NOMO-1 (cell line): ENCODE measurements at regions not wholly inside any gene's neighbourhood (a gene's known extent, or its start where the extent isn't known, plus 50 kb on each side); places are given as distances from the start of the nearest gene placed in this dataset.
"Not testable (repeated sequence)": the region's sequence is repeated elsewhere in the genome, so short reads cannot be mapped to it uniquely, and the experiment has no call there.

ENCODE experiments used
- DNase-seq, 2 experiments: peaks; one replicate each; lab custom pipeline; 2025; ENCODE audit not compliant: unreplicated experiment in 2 of 2; lab: John Stamatoyannopoulos, UW

DNA sequence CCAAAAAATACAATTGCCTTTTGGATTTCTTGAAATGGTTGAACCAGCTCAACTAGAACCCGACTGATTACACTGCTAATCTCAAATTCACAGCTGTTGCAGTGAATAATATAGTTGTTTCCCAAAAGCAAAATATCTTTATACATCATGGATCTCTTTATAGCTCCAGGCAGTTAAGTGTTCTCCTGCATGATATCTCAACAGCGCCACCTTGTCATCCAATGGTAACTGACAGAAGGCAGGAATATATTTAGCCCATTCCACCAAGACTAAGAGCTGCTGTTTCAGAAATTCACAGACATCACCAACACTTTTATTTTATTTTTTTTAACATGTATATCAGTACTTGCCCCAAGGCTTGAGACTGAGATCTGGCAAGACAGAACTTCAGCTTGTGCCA lies 1141.0 kb upstream of the PRR20A start:
- DNase-seq: no peak

DNA sequence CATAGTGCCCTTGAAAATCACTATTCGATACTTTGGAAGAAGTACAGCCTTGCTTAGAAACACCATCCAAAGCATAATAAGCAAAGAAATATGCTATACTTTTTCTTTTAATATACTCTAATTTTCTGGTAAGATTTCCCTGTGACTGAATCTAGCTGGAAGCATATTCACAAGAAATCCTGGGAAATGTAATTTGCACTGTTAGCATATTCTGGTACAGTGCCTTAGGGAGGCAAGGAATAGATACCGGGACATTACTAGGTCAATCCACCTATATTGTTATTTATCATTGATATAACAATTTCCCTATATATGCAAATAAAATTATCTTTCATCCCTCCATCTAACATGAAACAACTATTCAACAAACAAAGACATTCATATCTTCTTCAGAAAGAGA lies 1131.3 kb upstream of the PRR20A start:
- no peak for DNase-seq

GRCh38 chr13:56012644-56013043 lies 1128.1 kb upstream of the PRR20A start:
- DNase-seq: no peak

DNA sequence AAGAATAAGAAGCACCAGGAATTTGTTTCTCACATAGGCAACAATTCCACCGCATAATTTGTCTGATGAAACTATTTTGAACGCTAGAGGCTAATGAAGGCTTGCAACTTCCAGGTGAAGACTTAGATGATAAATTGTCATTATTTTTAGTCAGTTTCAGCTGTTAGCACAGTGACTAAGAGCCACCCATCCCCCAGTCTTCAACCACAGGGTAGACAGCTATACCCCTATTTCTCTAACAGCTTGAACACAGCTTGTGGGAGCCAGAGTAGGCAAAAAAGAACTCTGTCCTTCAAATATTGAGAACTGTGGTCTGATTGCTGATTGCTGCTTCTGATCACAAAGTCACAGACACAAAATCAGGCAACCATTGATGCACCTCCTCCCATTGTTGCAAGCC lies 1124.8 kb upstream of the PRR20A start:
- DNase-seq: no peak

DNA sequence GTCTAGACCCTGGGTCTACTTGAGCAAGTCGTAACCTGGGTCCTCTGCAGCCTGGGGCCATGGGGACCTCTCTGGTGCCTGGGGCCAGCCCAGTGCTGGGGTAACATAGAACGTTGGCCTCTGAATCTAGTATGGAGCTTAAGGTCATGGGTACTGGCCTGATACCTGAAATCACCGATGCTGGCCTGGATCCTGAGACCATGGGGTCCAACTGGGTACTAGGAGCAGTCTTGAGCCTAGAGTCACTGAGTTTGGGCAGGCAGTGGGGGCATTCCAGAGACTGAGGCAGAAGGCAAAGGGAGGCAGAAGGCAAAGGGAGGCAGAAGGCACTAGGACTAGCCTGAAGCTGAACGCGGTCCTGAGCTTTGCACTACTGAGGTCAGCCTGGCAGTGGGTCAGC lies 1121.1 kb upstream of the PRR20A start:
- DNase-seq: no peak

- no peak for DNase-seq
Measured at GRCh38 chr13:56020425-56020824, 1120.3 kb upstream of the PRR20A start.

DNA sequence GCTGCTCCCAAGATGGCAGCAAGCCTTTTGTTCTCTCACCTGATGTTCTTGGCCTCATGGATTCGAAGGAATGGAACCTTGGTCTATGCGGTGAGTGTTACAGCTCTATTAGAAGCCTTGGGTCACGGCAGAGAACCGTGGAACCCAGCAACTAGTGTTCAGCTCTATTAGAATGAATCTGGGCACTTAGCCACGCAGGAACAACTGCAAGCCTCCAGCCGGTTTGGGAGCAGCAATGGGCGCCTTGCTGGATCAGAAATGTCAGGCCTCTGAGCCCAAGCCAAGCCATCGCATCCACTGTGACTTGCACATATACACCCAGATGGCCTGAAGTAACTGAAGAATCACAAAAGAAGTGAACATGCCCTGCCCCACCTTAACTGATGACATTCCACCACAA lies 1100.7 kb upstream of the PRR20A start:
- no peak for DNase-seq

GRCh38 chr13:56066321-56066720 lies 1074.4 kb upstream of the PRR20A start:
- DNase-seq: no peak

DNA sequence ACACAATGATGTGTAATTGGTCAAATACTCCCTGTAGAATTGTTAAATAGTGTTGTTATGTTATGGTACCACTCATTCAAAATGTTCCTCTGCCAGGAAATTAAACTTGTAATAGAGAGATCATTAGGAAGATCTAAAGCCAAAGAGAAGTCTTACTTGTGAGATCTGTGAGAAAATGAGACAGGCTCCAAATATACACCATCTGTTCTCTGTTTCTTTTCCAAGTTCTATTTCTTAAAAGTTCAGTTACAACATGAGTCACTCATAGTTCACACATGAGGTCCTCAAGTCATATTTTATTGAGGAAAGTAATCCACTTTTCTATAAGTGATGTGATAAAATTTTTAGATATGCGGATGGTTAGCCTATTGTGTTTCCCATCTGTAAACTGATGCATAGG lies 1038.1 kb upstream of the PRR20A start:
- DNase-seq: no peak

DNA sequence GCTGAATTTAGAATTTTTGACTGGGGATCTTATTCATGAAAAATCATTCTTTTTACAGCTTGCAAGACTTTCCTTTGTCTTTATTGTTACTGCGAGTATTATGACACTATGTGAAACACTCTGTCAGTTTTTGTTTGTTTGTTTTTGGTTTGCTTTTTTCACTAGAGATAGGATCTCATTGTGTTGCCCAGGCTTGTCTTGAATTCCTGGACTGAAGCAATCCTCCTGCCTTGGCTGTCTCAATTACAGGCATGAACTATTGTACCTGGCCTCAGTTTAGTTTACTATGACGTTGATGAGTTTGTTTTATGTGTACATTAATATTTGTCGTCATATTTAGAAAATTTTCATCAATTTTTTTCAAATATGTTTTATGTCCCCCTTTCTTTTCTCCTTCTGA lies 1030.0 kb upstream of the PRR20A start:
- DNase-seq: no peak

GRCh38 chr13:56134524-56134923 lies 1006.2 kb upstream of the PRR20A start:
- no peak for DNase-seq

GRCh38 chr13:56166864-56167263 lies 973.9 kb upstream of the PRR20A start:
- DNase-seq: no peak

- no peak for DNase-seq
Measured at GRCh38 chr13:56168581-56168980, 972.1 kb upstream of the PRR20A start.

DNA sequence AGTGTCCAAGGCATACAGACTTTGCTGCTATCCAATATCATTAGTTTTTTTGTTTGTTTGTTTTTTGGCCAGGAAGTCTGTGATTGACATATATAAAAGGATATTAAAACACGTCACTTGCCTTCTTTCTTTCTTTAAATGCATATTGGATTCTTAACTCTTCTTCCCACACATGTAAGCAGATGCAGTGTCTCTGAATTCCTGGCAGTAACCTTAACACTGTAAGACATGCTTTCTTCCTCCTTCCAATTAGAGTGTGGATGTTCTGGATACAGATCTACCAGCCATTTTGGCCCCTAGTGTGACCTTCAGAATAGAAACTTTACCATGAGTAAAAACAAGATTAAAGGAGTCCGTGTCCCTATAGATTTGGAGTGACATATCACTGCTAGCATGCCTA lies 967.4 kb upstream of the PRR20A start:
- no peak for DNase-seq

DNA sequence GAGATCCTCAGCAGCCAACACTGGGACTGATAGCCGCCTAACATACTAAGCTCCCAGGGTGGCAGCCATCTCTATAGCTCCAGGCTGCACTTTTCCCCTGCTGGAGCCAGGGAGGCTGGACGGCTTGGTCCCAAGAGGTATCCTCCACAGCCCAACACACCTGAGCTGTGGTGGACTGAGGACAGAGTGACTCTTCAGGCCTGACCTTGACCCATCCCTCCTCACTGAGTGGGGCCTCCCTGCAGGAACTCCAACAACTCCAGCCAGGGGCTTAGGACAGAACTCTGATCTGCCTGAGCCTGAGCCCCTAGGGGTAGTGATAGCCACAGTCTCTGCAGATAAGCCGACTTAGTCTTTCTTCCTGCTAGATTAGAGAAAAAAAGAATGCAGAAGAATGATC lies 958.1 kb upstream of the PRR20A start:
- no peak for DNase-seq

DNA sequence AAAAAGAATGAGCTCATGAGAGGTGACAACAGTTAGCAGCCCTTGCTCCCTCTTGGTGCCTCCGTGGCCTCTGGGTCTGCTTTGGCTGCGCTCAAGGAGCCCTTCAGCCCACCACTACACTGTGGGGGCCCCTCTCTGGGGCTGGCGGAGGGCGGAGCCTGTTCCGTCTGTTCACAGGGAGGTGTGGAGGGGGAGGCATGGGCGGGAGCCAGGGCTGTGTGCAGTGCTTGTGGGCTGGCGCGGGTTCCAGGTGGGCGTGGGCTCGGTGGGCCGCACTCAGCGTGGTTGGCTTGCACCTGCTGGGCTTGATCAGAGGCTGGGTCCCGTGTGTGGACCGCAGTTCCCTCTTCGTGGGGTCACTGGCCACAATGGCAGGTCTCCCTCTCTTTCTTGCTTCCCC lies 953.4 kb upstream of the PRR20A start:
- DNase-seq: no peak

GRCh38 chr13:56188582-56188981 lies 952.1 kb upstream of the PRR20A start:
- not testable (repeated sequence) for DNase-seq

DNA sequence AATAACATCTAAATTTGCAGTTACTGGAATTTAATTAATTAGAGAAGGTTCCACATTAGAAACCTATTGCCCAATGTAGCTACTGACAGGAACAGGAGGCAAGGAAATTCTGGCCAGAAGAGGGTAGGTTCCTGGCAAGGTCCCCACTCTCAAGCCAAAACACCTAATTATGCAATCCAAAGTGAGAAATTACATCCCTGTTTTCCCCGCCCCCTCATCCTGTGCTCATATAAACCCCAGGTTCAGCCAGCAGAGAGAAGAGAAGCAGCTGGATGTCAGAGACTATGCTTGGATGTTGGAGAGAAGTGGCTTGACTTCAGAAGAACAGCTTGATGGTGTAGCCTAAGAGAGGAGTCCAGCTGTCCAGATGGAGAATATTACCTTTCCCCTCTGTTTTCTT lies 951.3 kb upstream of the PRR20A start:
- DNase-seq: no peak

- DNase-seq: no peak
Measured at GRCh38 chr13:56189978-56190377, 950.7 kb upstream of the PRR20A start.

DNA sequence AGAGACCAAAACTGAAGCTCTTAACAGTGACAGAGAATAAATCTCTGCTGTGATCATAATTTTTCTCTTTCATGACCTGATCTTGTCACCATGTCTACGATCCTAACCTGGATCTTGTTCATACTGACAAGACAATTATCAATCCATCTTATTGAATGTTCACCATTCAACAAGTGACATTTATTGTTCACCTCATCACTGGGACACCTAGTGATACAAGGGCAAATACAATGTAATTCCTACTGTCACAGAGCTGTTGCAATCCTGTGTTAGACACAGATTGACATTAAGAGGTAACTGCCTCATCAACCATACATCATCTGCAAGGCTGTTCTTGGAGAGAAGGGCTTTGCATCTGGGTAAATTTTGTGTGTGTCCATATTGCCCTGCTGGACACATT lies 942.4 kb upstream of the PRR20A start:
- DNase-seq: no peak

DNA sequence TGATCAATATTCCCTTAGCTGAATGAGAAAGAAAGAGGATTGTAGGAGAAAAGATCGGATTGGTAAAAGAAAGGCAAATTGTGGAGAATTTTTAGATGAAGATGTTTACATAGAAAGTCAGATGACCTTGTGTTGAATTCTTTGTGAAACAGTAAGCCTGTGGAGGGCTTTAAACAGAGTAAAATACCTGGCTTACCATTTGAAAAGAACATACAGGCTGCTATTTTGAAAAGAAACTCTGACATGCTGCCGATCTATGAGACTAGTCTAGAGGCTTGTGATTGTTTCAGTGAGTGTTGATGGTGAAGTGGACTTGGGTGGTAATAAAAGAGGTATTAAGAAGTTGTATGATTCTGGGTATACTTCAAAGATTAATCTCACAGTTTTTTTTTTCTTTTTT lies 938.9 kb upstream of the PRR20A start:
- DNase-seq: no peak

GRCh38 chr13:56216221-56216620 lies 924.5 kb upstream of the PRR20A start:
- no peak for DNase-seq

- DNase-seq: no peak
Measured at GRCh38 chr13:56247692-56248091, 893.0 kb upstream of the PRR20A start.

DNA sequence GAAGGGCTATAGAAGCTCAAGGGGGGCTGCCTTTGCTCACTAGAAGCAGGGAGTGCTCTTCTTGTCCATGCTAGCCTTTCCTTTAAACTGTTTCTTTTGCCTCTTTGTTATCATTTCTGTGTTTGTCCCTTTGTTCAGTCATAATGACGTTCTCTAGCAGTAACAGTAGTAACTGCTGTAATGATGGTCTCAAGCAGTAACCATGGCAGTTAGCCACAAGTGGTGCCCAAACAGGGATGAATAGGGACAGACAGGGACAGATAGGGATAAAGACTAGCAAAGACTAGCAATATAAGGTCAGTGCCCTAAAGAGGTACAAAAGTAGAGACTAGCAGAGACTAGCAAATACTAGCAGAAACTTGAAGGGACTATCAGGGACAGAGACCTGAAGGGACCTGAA lies 869.0 kb upstream of the PRR20A start:
- DNase-seq: no peak
